ENCODE measurements at regions not wholly inside any gene's neighbourhood (a gene's known extent, or its start where the extent isn't known, plus 50 kb on each side); places are given as distances from the start of the nearest gene placed in this dataset.
"Not testable (repeated sequence)": the region's sequence is repeated elsewhere in the genome, so short reads cannot be mapped to it uniquely, and the experiment has no call there.

- Histone ChIP-seq H3K27ac (replicated peaks) (no peak overlapping the region), H3K4me3 (no peak overlapping the region), H3K4me1 (no peaks in the 10 kb centered on the region), H3K36me3 (no peaks in the 10 kb centered on the region), H3K9me3 (replicated peaks) (peaks cover 20% of the 10 kb centered on the region), H3K27me3 (ENCODE audit: low read depth) (no peaks in the 10 kb centered on the region)
- no peak for DNase-seq
- TF ChIP-seq CTCF (IDR thresholded peaks at IDR 0.05; ENCODE audit: borderline replicate concordance): no peak
- intact Hi-C loops (cut with micrococcal nuclease): no loop called here
Observed at GRCh38 chr5:105057001-105057436, 1494.4 kb upstream of the NUDT12 start.

- intact Hi-C loops (cut with micrococcal nuclease): no loop called here
- no peaks in the 10 kb centered on the region for H3K36me3 ChIP-seq
- no peaks in the 10 kb centered on the region for H3K4me1 ChIP-seq
- H3K9me3 ChIP-seq (replicated peaks): peaks cover 42% of the 10 kb centered on the region
- no peak for TF ChIP-seq CTCF (IDR thresholded peaks at IDR 0.05; ENCODE audit: borderline replicate concordance)
- H3K27ac ChIP-seq (replicated peaks): no peak overlapping the region
- no peak overlapping the region for H3K4me3 ChIP-seq
- no peaks in the 10 kb centered on the region for H3K27me3 ChIP-seq (ENCODE audit: low read depth)
- no peak for DNase-seq
Observed at GRCh38 chr5:105054406-105054805, 1491.8 kb upstream of the NUDT12 start.

- H3K4me3 ChIP-seq: no peak overlapping the region
- no peak for DNase-seq
- no peaks in the 10 kb centered on the region for H3K27me3 ChIP-seq (ENCODE audit: low read depth)
- intact Hi-C loops (cut with micrococcal nuclease): no loop called here
- H3K36me3 ChIP-seq: no peaks in the 10 kb centered on the region
- TF ChIP-seq CTCF (IDR thresholded peaks at IDR 0.05; ENCODE audit: borderline replicate concordance): no peak
- H3K4me1 ChIP-seq: no peaks in the 10 kb centered on the region
- no peak overlapping the region for H3K27ac ChIP-seq (replicated peaks)
- H3K9me3 ChIP-seq (replicated peaks): peaks cover 1% of the 10 kb centered on the region
Observed at GRCh38 chr5:105042623-105043022, 1480.0 kb upstream of the NUDT12 start.

GRCh38 chr5:105036814-105037213, 1474.2 kb upstream of the NUDT12 start:
- peaks cover 13% of the 10 kb centered on the region for H3K9me3 ChIP-seq (replicated peaks)
- H3K4me1 ChIP-seq; H3K27ac ChIP-seq (replicated peaks); DNase-seq; H3K36me3 ChIP-seq; intact Hi-C loops (cut with micrococcal nuclease); H3K4me3 ChIP-seq; H3K27me3 ChIP-seq (ENCODE audit: low read depth): not testable (repeated sequence)

GRCh38 chr5:105034401-105034763, 1471.8 kb upstream of the NUDT12 start:
- DNase-seq: no peak
- no peak for TF ChIP-seq CTCF (IDR thresholded peaks at IDR 0.05; ENCODE audit: borderline replicate concordance)
- Histone ChIP-seq H3K36me3 (no peaks in the 10 kb centered on the region), H3K9me3 (replicated peaks) (peaks cover 13% of the 10 kb centered on the region), H3K27me3 (ENCODE audit: low read depth) (no peaks in the 10 kb centered on the region), H3K4me1 (no peaks in the 10 kb centered on the region), H3K4me3 (no peak overlapping the region), H3K27ac (replicated peaks) (no peak overlapping the region)
- intact Hi-C loops (cut with micrococcal nuclease): no loop called here

GRCh38 chr5:105033637-105034400, 1471.2 kb upstream of the NUDT12 start:
- H3K4me1 ChIP-seq: no peaks in the 10 kb centered on the region
- H3K9me3 ChIP-seq (replicated peaks): peaks cover 13% of the 10 kb centered on the region
- H3K36me3 ChIP-seq: no peaks in the 10 kb centered on the region
- no peak for TF ChIP-seq CTCF (IDR thresholded peaks at IDR 0.05; ENCODE audit: borderline replicate concordance)
- H3K4me3 ChIP-seq: no peak overlapping the region
- no peaks in the 10 kb centered on the region for H3K27me3 ChIP-seq (ENCODE audit: low read depth)
- intact Hi-C loops (cut with micrococcal nuclease): no loop called here
- H3K27ac ChIP-seq (replicated peaks): no peak overlapping the region
- no peak for DNase-seq

All from left ventricle myocardium inferior (tissue), 1 donor.